ENCODE measurements at regions not wholly inside any gene's neighbourhood (a gene's known extent, or its start where the extent isn't known, plus 50 kb on each side); places are given as distances from the start of the nearest gene placed in this dataset.
A peak's percentile ranks its signal among the peaks of the same experiment; 100 is the strongest.

DNA sequence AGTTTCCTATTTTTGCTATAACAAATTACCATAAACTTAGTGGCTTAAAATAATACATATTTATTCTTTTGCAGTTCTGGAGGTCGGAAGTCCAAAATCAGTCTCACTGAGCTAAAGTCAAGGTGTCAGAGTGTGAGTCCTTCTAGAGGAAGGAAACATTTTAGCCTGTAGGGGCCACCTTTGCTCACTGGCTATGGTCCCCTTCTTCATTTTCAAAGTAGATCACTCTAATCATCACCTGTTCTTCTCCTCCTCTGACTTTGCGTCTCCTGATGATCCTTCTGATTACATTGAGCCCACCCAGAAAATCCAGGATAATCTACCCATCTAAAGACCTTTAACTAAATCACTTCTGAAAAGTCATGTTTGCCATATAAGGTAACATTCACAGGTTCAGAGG, 534.4 kb upstream of the SALL1 start:
- Histone ChIP-seq H3K36me3 (ENCODE audit: insufficient read depth, low read length) (no peaks in the 10 kb centered on the region), H3K4me2 (ENCODE audit: insufficient read depth, low read length) (no peak overlapping the region), H3K4me3 (ENCODE audit: insufficient read depth, low read length) (no peak overlapping the region), H2AFZ (ENCODE audit: low read length) (no peak overlapping the region), H3K4me1 (ENCODE audit: insufficient read depth, low read length) (no peaks in the 10 kb centered on the region), H3K27me3 (ENCODE audit: insufficient read depth, low read length) (no peaks in the 10 kb centered on the region), H3K79me2 (ENCODE audit: insufficient read depth, low read length) (no peaks in the 10 kb centered on the region), H3K9me3 (ENCODE audit: low read depth, low read length) (no peaks in the 10 kb centered on the region), H3K27ac (ENCODE audit: low read depth, low read length) (no peak overlapping the region), H4K20me1 (ENCODE audit: insufficient read depth, low read length) (no peaks in the 10 kb centered on the region)
- DNase-seq (ENCODE audit: insufficient read length, low spot score, missing footprints): no peak
- TF ChIP-seq, protein P1, sequence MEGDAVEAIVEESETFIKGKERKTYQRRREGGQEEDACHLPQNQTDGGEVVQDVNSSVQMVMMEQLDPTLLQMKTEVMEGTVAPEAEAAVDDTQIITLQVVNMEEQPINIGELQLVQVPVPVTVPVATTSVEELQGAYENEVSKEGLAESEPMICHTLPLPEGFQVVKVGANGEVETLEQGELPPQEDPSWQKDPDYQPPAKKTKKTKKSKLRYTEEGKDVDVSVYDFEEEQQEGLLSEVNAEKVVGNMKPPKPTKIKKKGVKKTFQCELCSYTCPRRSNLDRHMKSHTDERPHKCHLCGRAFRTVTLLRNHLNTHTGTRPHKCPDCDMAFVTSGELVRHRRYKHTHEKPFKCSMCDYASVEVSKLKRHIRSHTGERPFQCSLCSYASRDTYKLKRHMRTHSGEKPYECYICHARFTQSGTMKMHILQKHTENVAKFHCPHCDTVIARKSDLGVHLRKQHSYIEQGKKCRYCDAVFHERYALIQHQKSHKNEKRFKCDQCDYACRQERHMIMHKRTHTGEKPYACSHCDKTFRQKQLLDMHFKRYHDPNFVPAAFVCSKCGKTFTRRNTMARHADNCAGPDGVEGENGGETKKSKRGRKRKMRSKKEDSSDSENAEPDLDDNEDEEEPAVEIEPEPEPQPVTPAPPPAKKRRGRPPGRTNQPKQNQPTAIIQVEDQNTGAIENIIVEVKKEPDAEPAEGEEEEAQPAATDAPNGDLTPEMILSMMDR (IDR thresholded peaks at IDR 0.05; ENCODE audit: extremely low read depth, low read depth, low read length): no peak

DNA sequence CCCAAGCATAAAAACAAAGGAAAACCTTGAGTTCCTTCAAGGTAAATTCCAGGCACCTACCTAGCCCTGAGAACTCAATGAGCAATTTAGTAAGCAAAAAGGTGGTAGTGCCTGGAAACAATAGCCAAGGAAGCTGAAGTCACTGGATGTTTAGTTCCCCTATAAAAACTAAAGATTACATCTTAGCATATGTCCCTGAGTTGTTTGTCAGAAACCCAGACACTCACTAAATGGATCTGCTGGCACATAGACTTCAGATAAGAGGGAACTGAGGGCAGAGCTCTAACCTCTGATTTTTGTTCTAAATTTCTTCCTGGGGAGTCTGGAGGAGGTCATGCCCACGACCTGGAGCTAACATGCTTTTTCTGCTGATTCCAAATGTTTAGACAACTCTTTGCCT, 532.8 kb upstream of the SALL1 start:
- Histone ChIP-seq H3K9me3 (ENCODE audit: low read depth, low read length) (no peaks in the 10 kb centered on the region), H3K36me3 (ENCODE audit: insufficient read depth, low read length) (no peaks in the 10 kb centered on the region), H3K79me2 (ENCODE audit: insufficient read depth, low read length) (no peaks in the 10 kb centered on the region), H3K27ac (ENCODE audit: low read depth, low read length) (no peak overlapping the region), H4K20me1 (ENCODE audit: insufficient read depth, low read length) (no peaks in the 10 kb centered on the region), H3K4me3 (ENCODE audit: insufficient read depth, low read length) (no peak overlapping the region), H3K27me3 (ENCODE audit: insufficient read depth, low read length) (no peaks in the 10 kb centered on the region), H2AFZ (ENCODE audit: low read length) (no peak overlapping the region), H3K4me1 (ENCODE audit: insufficient read depth, low read length) (no peaks in the 10 kb centered on the region), H3K4me2 (ENCODE audit: insufficient read depth, low read length) (no peak overlapping the region)
- no peak for DNase-seq (ENCODE audit: insufficient read length, low spot score, missing footprints)
- TF ChIP-seq, protein P1 (IDR thresholded peaks at IDR 0.05; ENCODE audit: extremely low read depth, low read depth, low read length): no peak

DNA sequence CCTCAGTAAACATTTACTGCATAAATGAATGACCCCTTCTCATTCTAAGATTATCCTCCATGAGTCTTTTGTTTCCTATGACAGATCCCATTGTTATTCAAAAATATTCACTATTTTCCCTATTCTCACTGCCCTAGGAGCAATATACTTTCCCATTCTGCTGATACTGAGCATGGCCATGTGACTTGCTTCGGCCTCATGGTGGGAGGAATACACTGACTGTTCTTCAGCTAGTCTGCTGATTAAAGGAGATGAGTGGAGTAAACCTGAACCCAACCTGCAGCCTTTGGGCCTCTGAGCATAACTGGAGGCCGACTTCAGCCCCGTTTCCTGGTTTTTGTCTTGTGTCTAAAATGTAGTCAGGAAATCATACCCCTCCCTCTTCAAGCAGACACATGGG, 531.8 kb upstream of the SALL1 start:
- H4K20me1 ChIP-seq (ENCODE audit: insufficient read depth, low read length): no peaks in the 10 kb centered on the region
- H3K9me3 ChIP-seq (ENCODE audit: low read depth, low read length): no peaks in the 10 kb centered on the region
- H3K27ac ChIP-seq (ENCODE audit: low read depth, low read length): no peak overlapping the region
- DNase-seq (ENCODE audit: insufficient read length, low spot score, missing footprints): no peak
- TF ChIP-seq, protein P1 (IDR thresholded peaks at IDR 0.05; ENCODE audit: extremely low read depth, low read depth, low read length): no peak
- no peak overlapping the region for H3K4me3 ChIP-seq (ENCODE audit: insufficient read depth, low read length)
- no peak overlapping the region for H3K4me2 ChIP-seq (ENCODE audit: insufficient read depth, low read length)
- H2AFZ ChIP-seq (ENCODE audit: low read length): no peak overlapping the region
- no peaks in the 10 kb centered on the region for H3K36me3 ChIP-seq (ENCODE audit: insufficient read depth, low read length)
- H3K27me3 ChIP-seq (ENCODE audit: insufficient read depth, low read length): no peaks in the 10 kb centered on the region
- no peaks in the 10 kb centered on the region for H3K79me2 ChIP-seq (ENCODE audit: insufficient read depth, low read length)
- H3K4me1 ChIP-seq (ENCODE audit: insufficient read depth, low read length): no peaks in the 10 kb centered on the region

DNA sequence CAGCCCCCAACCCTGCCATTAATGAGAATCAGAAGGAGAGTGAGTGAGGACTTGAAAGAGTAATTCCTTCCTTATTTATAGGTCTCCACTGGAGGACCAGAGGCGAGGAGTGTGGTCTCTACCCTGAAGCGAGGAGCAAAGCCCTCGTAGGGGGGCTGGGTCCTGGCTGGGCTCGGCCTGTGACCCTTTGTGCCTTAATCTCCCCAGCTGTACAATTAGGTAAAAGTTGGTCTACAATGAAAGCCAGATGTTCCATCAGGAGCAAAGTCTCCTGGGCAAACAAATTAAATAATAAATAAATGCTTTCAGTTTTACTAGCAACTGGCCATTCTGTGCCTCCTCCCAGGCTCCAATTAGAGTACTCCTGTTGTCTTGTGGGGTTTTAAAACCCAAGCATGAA, 523.5 kb upstream of the SALL1 start:
- Histone ChIP-seq H2AFZ (ENCODE audit: low read length) (no peak overlapping the region), H3K4me1 (ENCODE audit: insufficient read depth, low read length) (no peaks in the 10 kb centered on the region), H3K27ac (ENCODE audit: low read depth, low read length) (no peak overlapping the region), H3K4me3 (ENCODE audit: insufficient read depth, low read length) (no peak overlapping the region), H3K36me3 (ENCODE audit: insufficient read depth, low read length) (no peaks in the 10 kb centered on the region), H3K79me2 (ENCODE audit: insufficient read depth, low read length) (no peaks in the 10 kb centered on the region), H3K9me3 (ENCODE audit: low read depth, low read length) (no peaks in the 10 kb centered on the region), H3K27me3 (ENCODE audit: insufficient read depth, low read length) (no peaks in the 10 kb centered on the region), H4K20me1 (ENCODE audit: insufficient read depth, low read length) (no peaks in the 10 kb centered on the region), H3K4me2 (ENCODE audit: insufficient read depth, low read length) (no peak overlapping the region)
- TF ChIP-seq, protein P1 (IDR thresholded peaks at IDR 0.05; ENCODE audit: extremely low read depth, low read depth, low read length): no peak
- peak; percentile 58 for DNase-seq (ENCODE audit: insufficient read length, low spot score, missing footprints)
